ENCODE measurements at regions not wholly inside any gene's neighbourhood (a gene's known extent, or its start where the extent isn't known, plus 50 kb on each side); places are given as distances from the start of the nearest gene placed in this dataset.

DNA sequence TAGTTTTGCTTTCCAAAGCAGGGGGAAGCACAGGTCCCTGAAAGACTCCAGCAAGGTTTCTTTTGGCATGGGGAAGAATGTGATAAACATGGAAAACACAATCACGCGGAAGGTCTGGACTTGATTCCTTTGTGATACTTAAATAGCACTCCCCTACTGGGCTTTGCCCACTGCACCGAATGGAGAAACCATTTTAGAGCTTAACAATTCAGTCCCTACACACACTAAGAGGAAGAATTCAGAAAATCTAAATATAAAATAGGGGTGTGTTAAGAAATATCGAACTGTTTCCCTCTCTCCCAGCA, 71.4 kb upstream of the NHSL1 start (continued):
- TF ChIP-seq TBP (IDR thresholded peaks at IDR 0.05; ENCODE audit: low read depth, low read length) (no peak), CHD2 (IDR thresholded peaks at IDR 0.05; ENCODE audit: low read length) (no peak)
